NCI-H128 (cell line): ENCODE measurements at regions not wholly inside any gene's neighbourhood (a gene's known extent, or its start where the extent isn't known, plus 50 kb on each side); places are given as distances from the start of the nearest gene placed in this dataset.
"Not testable (repeated sequence)": the region's sequence is repeated elsewhere in the genome, so short reads cannot be mapped to it uniquely, and the experiment has no call there.

Experiments used
- DNase-seq: peaks from one replicate; lab custom pipeline; 2025; ENCODE audit not compliant: unreplicated experiment; lab: John Stamatoyannopoulos, UW

- DNase-seq = no peak
Observed at GRCh38 chr15:77881950-77882349, 195.6 kb downstream of the TBC1D2B start.

- DNase-seq = not testable (repeated sequence)
Observed at GRCh38 chr15:77881535-77881934, 196.0 kb downstream of the TBC1D2B start.

GRCh38 chr15:77879466-77879865, 198.0 kb downstream of the TBC1D2B start:
- DNase-seq = not testable (repeated sequence)

GRCh38 chr15:77877869-77878577, 199.5 kb downstream of the TBC1D2B start:
- no peak for DNase-seq

- DNase-seq = not testable (repeated sequence)
Observed at GRCh38 chr15:77876107-77876820, 201.2 kb downstream of the TBC1D2B start.

GRCh38 chr15:77875066-77875721, 202.3 kb downstream of the TBC1D2B start:
- not testable (repeated sequence) for DNase-seq

GRCh38 chr15:77874063-77874462, 203.4 kb downstream of the TBC1D2B start:
- DNase-seq = no peak

GRCh38 chr15:77872521-77873425, 204.7 kb downstream of the TBC1D2B start:
- not testable (repeated sequence) for DNase-seq

- DNase-seq = no peak
Observed at GRCh38 chr15:77871852-77872371, 205.6 kb downstream of the TBC1D2B start.

GRCh38 chr15:77870195-77871065, 207.1 kb downstream of the TBC1D2B start:
- DNase-seq = no peak

- DNase-seq = no peak
Observed at GRCh38 chr15:77869021-77869895, 208.3 kb downstream of the TBC1D2B start.

GRCh38 chr15:77868048-77868629, 209.4 kb downstream of the TBC1D2B start:
- not testable (repeated sequence) for DNase-seq

- DNase-seq = no peak
Observed at GRCh38 chr15:77867266-77868047, 210.1 kb downstream of the TBC1D2B start.

GRCh38 chr15:77866596-77867125, 210.8 kb downstream of the TBC1D2B start:
- no peak for DNase-seq

GRCh38 chr15:77866186-77866585, 211.3 kb downstream of the TBC1D2B start:
- no peak for DNase-seq

GRCh38 chr15:77865701-77866100, 211.8 kb downstream of the TBC1D2B start:
- no peak for DNase-seq

GRCh38 chr15:77865106-77865610, 212.4 kb downstream of the TBC1D2B start:
- no peak for DNase-seq
